HFF-Myc (cell line): ENCODE measurements at regions not wholly inside any gene's neighbourhood (a gene's known extent, or its start where the extent isn't known, plus 50 kb on each side); places are given as distances from the start of the nearest gene placed in this dataset.

Experiments used
- DNase-seq: peaks from one replicate; pipeline ENCODE4 v3.0.0-alpha.2; 2011; ENCODE audit warnings: low read depth; ENCODE audit errors: extremely low read depth
- H3K4me3 ChIP-seq: replicated peaks from 2 replicates; pipeline ENCODE4 v1.5.1; 2011; ENCODE audit warnings: low read depth, mild to moderate bottlenecking, control low read depth, low read length
- TF ChIP-seq, protein P1 (sequence below): IDR thresholded peaks from 2 replicates; pipeline ENCODE4 v1.5.1; 2012; ENCODE audit warnings: mild to moderate bottlenecking, low read depth, low read length, control low read depth; ENCODE audit errors: missing control alignments

DNA sequence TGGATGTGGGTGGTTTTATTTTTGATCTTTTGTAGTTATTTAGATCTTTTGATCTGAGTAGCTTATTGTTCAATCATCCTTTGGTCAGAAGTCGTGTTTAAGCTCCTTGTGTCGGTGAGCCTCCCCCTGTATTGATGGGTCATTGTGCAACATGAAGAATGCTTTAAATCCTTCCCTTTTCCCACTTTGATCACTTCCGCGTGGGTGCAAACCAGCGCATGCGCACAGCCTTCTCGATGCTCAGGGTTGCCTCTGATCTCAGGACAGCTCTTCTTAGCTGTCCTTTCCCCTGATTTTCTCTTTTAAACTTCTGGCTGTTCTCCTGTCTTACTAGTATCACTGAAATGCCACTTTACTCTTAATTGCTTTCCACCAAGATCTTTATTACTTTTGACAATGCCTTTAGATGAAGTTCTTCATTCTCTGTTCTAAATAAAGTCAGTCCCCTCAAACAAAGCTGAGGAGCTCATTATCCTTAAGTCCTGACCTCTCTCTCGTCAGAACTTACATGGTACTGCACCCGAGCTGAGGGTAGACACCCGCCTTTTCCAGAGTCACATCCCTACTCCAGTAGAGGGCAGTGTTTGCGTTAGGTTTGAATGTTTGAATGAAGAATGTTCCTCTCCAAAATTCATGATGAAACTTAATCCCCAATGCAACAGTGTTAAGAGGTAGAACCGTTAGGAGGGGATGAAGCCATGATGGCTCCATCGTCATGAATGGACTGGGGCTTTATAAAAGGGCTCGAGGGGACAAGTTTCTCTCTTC lies 547.9 kb upstream of the TMPRSS15 start:
- H3K4me3 ChIP-seq, result no peak overlapping the region
- DNase-seq, result no peak
- TF ChIP-seq, protein P1, sequence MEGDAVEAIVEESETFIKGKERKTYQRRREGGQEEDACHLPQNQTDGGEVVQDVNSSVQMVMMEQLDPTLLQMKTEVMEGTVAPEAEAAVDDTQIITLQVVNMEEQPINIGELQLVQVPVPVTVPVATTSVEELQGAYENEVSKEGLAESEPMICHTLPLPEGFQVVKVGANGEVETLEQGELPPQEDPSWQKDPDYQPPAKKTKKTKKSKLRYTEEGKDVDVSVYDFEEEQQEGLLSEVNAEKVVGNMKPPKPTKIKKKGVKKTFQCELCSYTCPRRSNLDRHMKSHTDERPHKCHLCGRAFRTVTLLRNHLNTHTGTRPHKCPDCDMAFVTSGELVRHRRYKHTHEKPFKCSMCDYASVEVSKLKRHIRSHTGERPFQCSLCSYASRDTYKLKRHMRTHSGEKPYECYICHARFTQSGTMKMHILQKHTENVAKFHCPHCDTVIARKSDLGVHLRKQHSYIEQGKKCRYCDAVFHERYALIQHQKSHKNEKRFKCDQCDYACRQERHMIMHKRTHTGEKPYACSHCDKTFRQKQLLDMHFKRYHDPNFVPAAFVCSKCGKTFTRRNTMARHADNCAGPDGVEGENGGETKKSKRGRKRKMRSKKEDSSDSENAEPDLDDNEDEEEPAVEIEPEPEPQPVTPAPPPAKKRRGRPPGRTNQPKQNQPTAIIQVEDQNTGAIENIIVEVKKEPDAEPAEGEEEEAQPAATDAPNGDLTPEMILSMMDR, result no peak

DNA sequence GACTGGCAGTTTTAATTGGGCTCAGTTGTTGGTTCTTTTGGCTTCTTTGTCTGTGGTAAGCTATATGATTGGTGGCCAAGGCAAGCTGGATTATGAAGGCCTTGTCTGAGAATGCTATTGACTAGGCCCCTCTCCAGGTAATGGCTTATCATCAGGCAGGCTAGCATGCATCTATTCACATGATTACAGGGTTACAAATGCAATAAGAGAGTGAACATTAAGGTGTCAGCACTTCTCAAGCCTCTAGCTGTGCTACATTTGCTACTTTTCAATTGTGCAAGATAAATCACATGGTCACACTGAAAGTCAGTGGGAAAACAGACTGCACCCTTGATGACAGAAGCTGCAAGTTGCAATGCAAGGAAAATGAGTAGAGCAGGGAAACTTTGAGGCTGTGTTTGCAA lies 550.9 kb upstream of the TMPRSS15 start:
- no peak for DNase-seq
- TF ChIP-seq, protein P1, result no peak
- no peak overlapping the region for H3K4me3 ChIP-seq

DNA sequence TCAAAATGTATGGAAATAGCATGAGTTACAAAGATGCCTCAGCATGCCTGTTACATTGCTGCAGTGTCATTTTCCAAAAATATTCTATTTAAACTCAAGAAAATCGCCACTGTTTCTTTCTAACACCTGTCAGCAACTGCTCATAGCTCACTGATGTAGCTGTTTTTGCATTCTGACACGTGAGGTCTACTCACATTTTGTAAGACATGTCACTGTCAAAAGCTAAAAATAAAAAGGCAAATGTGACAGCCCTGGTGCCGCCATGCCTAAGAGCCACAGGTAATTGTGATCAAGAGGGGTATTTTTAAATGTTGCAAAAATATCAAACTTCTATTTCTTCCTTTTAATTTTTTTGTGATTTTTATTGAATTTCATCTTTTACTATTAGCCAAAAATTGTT lies 556.2 kb upstream of the TMPRSS15 start:
- H3K4me3 ChIP-seq, result no peak overlapping the region
- DNase-seq, result no peak
- TF ChIP-seq, protein P1, result no peak

DNA sequence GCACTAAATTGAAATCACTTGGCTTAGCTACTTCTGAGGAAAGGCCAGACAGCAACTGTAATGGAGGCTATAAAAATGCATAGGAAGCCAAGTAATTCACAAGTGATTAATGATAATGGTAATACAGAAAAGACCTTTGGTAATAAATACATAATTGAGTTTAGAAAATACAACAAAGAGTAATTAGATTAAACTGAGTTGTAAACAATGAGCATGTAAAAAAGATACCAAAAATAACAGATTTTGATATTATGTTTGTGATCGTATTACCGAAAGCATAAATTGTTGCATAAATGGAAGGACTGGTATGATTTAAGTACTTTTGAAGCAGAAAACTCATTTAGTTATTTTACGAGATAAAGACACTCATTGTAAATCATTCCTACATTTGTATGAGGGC lies 556.7 kb upstream of the TMPRSS15 start:
- TF ChIP-seq, protein P1, result no peak
- no peak overlapping the region for H3K4me3 ChIP-seq
- DNase-seq, result no peak

DNA sequence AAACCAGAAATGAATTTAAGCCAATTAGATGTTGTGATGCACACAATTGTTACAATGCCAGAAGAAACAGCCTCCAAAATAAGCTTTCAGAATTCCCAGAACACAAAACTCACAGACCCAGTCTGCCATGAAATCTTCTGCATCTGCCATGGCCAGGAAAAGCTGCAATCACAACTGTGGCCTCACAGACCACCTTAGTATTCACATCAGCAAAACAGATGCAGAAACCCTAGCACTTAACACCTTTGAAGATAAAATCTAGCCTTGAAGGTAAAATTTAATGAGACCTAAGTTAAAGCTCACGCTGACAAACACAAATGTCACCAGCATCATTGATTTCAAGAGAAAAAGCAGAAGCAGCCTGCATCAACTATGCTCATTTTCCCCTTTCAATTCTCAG lies 566.8 kb upstream of the TMPRSS15 start:
- no peak for DNase-seq
- TF ChIP-seq, protein P1, result no peak

DNA sequence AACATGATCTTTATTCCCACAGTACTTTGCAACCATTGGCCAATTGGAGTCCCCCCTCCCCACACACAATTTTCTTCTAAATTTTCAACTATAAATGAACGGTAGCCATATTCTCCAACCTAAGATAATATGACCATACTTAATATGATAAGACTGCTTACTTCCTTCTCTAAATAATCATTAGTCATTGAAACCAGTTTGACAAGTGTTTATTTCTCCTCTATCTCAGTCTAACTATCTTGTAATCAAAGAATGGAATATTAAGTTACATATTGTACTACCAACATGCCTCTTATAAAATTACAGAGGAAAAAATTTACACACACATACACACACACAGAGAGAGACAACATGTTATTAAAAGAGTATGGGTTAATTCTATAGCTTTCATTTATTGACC lies 567.4 kb upstream of the TMPRSS15 start:
- H3K4me3 ChIP-seq, result no peak overlapping the region
- no peak for DNase-seq
- TF ChIP-seq, protein P1, result no peak

More for the DNA sequence above, 566.8 kb upstream of the TMPRSS15 start:
- H3K4me3 ChIP-seq, result no peak overlapping the region

DNA sequence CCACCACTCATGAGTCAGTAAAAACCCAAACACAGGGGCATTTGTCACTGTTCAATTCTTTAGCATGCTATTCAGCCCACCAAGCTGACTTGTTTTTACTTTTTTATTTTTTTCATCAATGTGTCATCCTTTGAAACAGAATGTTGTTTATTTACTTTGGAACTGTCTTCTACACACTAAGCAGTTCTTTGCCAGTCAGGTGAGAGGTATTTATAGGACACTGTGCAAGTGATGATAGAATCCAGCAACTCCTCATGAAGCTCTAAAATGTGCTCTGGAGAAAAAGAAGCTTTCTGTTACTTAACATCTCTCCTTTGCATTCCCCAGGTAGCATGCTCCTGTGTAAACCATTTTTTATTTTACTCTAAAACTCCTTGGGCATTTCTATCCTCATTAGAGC lies 582.0 kb upstream of the TMPRSS15 start:
- no peak for DNase-seq
- TF ChIP-seq, protein P1, result no peak
- H3K4me3 ChIP-seq, result no peak overlapping the region
